ENCODE measurements at regions not wholly inside any gene's neighbourhood (a gene's known extent, or its start where the extent isn't known, plus 50 kb on each side); places are given as distances from the start of the nearest gene placed in this dataset.

- H3K27ac ChIP-seq (ENCODE audit: insufficient read depth, low read length) = no peak overlapping the region
- H3K9me1 ChIP-seq (ENCODE audit: insufficient read depth, low read length) = no peaks in the 10 kb centered on the region
- no peak overlapping the region for H4K8ac ChIP-seq (ENCODE audit: low read depth in 2 of 2, low read length in 2 of 2)
- no peak overlapping the region for H3K14ac ChIP-seq (replicated peaks; ENCODE audit: low read depth, low read length)
- H4K91ac ChIP-seq (ENCODE audit: insufficient read depth, low read depth, low read length) = no peak overlapping the region
- ChIA-PET POLR2A (ENCODE audit: unreplicated experiment) (no interaction called here), CTCF (no interaction called here)
- intact Hi-C loops (cut with micrococcal nuclease) (no loop called here), dilution Hi-C loops (cut with HindIII; ENCODE audit: low sequenced_read_pairs, unreplicated experiment) (no loop called here), in situ Hi-C loops (cut with MboI; ENCODE audit: low sequenced_read_pairs) (loop anchor here (25.0 kb wide), 1 partner anchor 998 kb away; no protein-coding TSS in a partner anchor)
- no peak overlapping the region for H3K4me3 ChIP-seq (ENCODE audit: insufficient read depth, low read depth, low read length)
- no peak overlapping the region for H3K4me2 ChIP-seq (ENCODE audit: low read depth, low read length)
- H2AFZ ChIP-seq (replicated peaks; ENCODE audit: low read length, poor library complexity) = no peak overlapping the region
- peak; percentile 87 for TF ChIP-seq MAFK (IDR thresholded peaks at IDR 0.05; ENCODE audit: low read depth, low read length)
- TF ChIP-seq CEBPB (IDR thresholded peaks at IDR 0.05; ENCODE audit: low read depth, low read length) = no peak
- no peak for TF ChIP-seq ELK1 (IDR thresholded peaks at IDR 0.05; ENCODE audit: borderline replicate concordance, low read depth, low read length)
- H2BK120ac ChIP-seq (ENCODE audit: low read depth, low read length) = no peak overlapping the region
- H3K18ac ChIP-seq (ENCODE audit: low read depth, low read length) = no peak overlapping the region
- H4K5ac ChIP-seq (ENCODE audit: low read depth, low read length) = no peak overlapping the region
- no peak overlapping the region for H2AK5ac ChIP-seq (ENCODE audit: low read depth, low read length)
- peaks cover 8% of the 10 kb centered on the region for H3K4me1 ChIP-seq (ENCODE audit: control insufficient read depth, insufficient read depth, low read length)
- no CpG with 5 or more reads among the region's 2 CpGs for WGBS, 2 experiments (ENCODE audit: extremely low coverage in 2 of 2, insufficient read length in 1 of 2)
- DNase-seq (no peak), ATAC-seq (ENCODE audit: low read depth) (no peak)
- H3K4ac ChIP-seq (ENCODE audit: low read depth, low read length) = no peak overlapping the region
- no peaks in the 10 kb centered on the region for H3K9me3 ChIP-seq (ENCODE audit: control insufficient read depth, insufficient read depth, low read length)
- H2BK20ac ChIP-seq (ENCODE audit: low read depth, low read length) = no peak overlapping the region
- no peak overlapping the region for H2BK15ac ChIP-seq (ENCODE audit: low read depth, low read length)
- H3K9ac ChIP-seq (ENCODE audit: low read depth, low read length) = no peak overlapping the region
- no peak overlapping the region for H2AK9ac ChIP-seq (replicated peaks; ENCODE audit: low read depth, low read length, poor library complexity)
- no peak overlapping the region for H3K23ac ChIP-seq (ENCODE audit: low read depth, low read length)
- no TSS peak for BruUV-seq (replicated peaks)
- no peak overlapping the region for H3K56ac ChIP-seq (ENCODE audit: extremely low read depth, insufficient read depth, low read length)
- H3K79me1 ChIP-seq (ENCODE audit: low read depth in 1 of 2, low read length in 2 of 2) = no peaks in the 10 kb centered on the region
- H3K27me3 ChIP-seq (ENCODE audit: control insufficient read depth, insufficient read depth, low read length) = no peaks in the 10 kb centered on the region
- H4K20me1 ChIP-seq (ENCODE audit: insufficient read depth, low read length) = no peaks in the 10 kb centered on the region
- no peak overlapping the region for H2BK5ac ChIP-seq (ENCODE audit: low read depth, low read length, poor library complexity, severe bottlenecking)
- H3K36me3 ChIP-seq (ENCODE audit: control insufficient read depth, insufficient read depth, low read length) = no peaks in the 10 kb centered on the region
Observed at GRCh38 chr3:147939425-147939824, 530.3 kb downstream of the ZIC1 start.

Measured in IMR-90 (cell line).